PC-3 (cell line): ENCODE measurements at regions not wholly inside any gene's neighbourhood (a gene's known extent, or its start where the extent isn't known, plus 50 kb on each side); places are given as distances from the start of the nearest gene placed in this dataset.

Experiments used
- ATAC-seq: fragments of 200-7000 bp; cut with Tn5 transposase; 2 replicates; pipeline ENCODE4 v1.9.1; 2020; ENCODE audit warnings: mild to moderate bottlenecking, moderate library complexity
- BruUV-seq: library from RNA; stranded (reverse); fragments of 400-500 nt; replicated peaks from 2 replicates; lab custom pipeline; 2021; lab: Mats Ljungman, UMichigan
- CTCF ChIA-PET: fragments of 300-600 bp; sonication (Branson Sonifier 250); formaldehyde crosslinking; loops from one replicate; lab custom pipeline; 2022; ENCODE audit warnings: antibody characterized with exemption; lab: Charles Lee
- POLR2A ChIA-PET: fragments of 300-600 bp; sonication (Branson Sonifier 250); formaldehyde crosslinking; loops from one replicate; lab custom pipeline; 2022; ENCODE audit warnings: antibody characterized with exemption; ENCODE audit not compliant: unreplicated experiment; lab: Charles Lee
- DNase-seq: peaks from one replicate; pipeline ENCODE4 v3.0.0-alpha.2; 2015
- H2AFZ ChIP-seq: fragments of 300-600 bp; sonication (generic); 2 replicates; pipeline ENCODE4 v1.6.0; 2016; ENCODE audit warnings: antibody characterized with exemption, low read length
- H3F3A ChIP-seq: fragments of 300-600 bp; sonication (generic); one replicate; pipeline ENCODE4 v1.6.0; 2017; ENCODE audit warnings: antibody characterized with exemption, low read length, control low read depth, mild to moderate bottlenecking; ENCODE audit not compliant: unreplicated experiment
- H3K27ac ChIP-seq: fragments of 300-600 bp; sonication (generic); 2 replicates; pipeline ENCODE4 v1.5.1; 2016; ENCODE audit warnings: mild to moderate bottlenecking, low read length
- H3K27me3 ChIP-seq: fragments of 300-600 bp; sonication (generic); 2 replicates; pipeline ENCODE4 v1.6.1; 2016; ENCODE audit warnings: low read length, mixed read lengths
- H3K36me3 ChIP-seq: fragments of 300-600 bp; sonication (generic); 2 replicates; pipeline ENCODE4 v1.6.1; 2016; ENCODE audit warnings: low read depth, mixed run types, low read length, mixed read lengths
- H3K4me1 ChIP-seq: fragments of 300-600 bp; sonication (generic); 2 replicates; pipeline ENCODE4 v1.5.1; 2016; ENCODE audit warnings: low read length; ENCODE audit not compliant: insufficient read depth
- H3K4me2 ChIP-seq: fragments of 300-600 bp; sonication (generic); 2 replicates; pipeline ENCODE4 v1.6.0; 2016; ENCODE audit warnings: low read length
- H3K4me3 ChIP-seq: fragments of 300-600 bp; sonication (generic); 2 replicates; pipeline ENCODE4 v1.5.1; 2016; ENCODE audit warnings: mild to moderate bottlenecking, low read length, mixed read lengths
- H3K79me2 ChIP-seq: fragments of 300-600 bp; sonication (generic); 2 replicates; pipeline ENCODE4 v1.6.1; 2017; ENCODE audit warnings: low read length, mixed read lengths
- H3K9ac ChIP-seq: fragments of 300-600 bp; sonication (generic); 2 replicates; pipeline ENCODE4 v1.6.0; 2016; ENCODE audit warnings: mild to moderate bottlenecking, low read length
- H3K9me2 ChIP-seq: fragments of 300-600 bp; sonication (generic); replicated peaks from 2 replicates; pipeline ENCODE4 v1.6.1; 2016; ENCODE audit warnings: mixed run types, low read length, mixed read lengths
- H3K9me3 ChIP-seq: fragments of 300-600 bp; sonication (generic); 2 replicates; pipeline ENCODE4 v1.6.1; 2016; ENCODE audit warnings: low read length, mixed read lengths
- H4K20me1 ChIP-seq: fragments of 300-600 bp; sonication (generic); 2 replicates; pipeline ENCODE4 v1.6.1; 2016; ENCODE audit warnings: low read length, mixed read lengths
- EZH2 ChIP-seq: fragments of 300-600 bp; sonication (generic); IDR thresholded peaks from one replicate; pipeline ENCODE4 v1.6.1; 2017; ENCODE audit warnings: antibody characterized with exemption, mild to moderate bottlenecking, low read length; ENCODE audit not compliant: unreplicated experiment
- EZH2phosphoT487 ChIP-seq: fragments of 300-600 bp; sonication (generic); IDR thresholded peaks from 2 replicates; pipeline ENCODE4 v1.6.1; 2018; ENCODE audit warnings: mild to moderate bottlenecking, antibody characterized with exemption, low read length, borderline replicate concordance
- intact Hi-C: fragments of 100-400 bp; cut with micrococcal nuclease; formaldehyde crosslinking; loops from 2 replicates; pipeline ENCODE4 v1.9.0; 2023
- TF ChIP-seq, protein P1 (sequence below): fragments of 300-600 bp; sonication (generic); conservative IDR thresholded peaks from 2 replicates; pipeline ENCODE4 v1.5.1; 2017; ENCODE audit warnings: antibody characterized with exemption, low read depth, mild to moderate bottlenecking, low read length

DNA sequence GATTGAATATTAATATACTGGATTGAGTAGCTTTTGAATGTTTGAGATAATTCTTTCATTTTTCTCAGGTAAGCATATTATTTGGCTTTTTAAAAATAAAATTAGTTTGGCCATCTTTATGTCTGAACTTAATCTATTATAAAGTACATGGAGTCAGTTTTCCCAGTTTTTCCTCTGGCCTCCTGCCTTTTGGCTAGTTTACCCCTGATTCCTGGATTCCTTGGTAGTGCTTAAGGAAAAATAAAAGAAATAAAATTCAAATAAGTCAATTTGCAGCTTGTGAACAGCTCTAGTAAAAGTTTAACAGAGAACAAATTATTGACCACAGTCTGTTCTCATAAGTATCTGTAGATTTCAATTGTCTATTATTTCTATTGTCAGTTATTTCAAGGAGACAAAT, 89.4 kb downstream of the COL6A6 start:
- 0 out of 2 replicates have a peak, but pooled peaks cover 4% of the 10 kb centered on the region for H3K9me3 ChIP-seq
- H3K9ac ChIP-seq = no peak overlapping the region
- ATAC-seq = no peak
- H3K27ac ChIP-seq = no peak overlapping the region
- no peak overlapping the region for H3K4me2 ChIP-seq
- BruUV-seq = no TSS peak
- H3K27me3 ChIP-seq = no peaks in the 10 kb centered on the region
- H3K4me3 ChIP-seq = no peak overlapping the region
- TF ChIP-seq EZH2phosphoT487 (no peak), EZH2 (no peak)
- TF ChIP-seq, protein P1, sequence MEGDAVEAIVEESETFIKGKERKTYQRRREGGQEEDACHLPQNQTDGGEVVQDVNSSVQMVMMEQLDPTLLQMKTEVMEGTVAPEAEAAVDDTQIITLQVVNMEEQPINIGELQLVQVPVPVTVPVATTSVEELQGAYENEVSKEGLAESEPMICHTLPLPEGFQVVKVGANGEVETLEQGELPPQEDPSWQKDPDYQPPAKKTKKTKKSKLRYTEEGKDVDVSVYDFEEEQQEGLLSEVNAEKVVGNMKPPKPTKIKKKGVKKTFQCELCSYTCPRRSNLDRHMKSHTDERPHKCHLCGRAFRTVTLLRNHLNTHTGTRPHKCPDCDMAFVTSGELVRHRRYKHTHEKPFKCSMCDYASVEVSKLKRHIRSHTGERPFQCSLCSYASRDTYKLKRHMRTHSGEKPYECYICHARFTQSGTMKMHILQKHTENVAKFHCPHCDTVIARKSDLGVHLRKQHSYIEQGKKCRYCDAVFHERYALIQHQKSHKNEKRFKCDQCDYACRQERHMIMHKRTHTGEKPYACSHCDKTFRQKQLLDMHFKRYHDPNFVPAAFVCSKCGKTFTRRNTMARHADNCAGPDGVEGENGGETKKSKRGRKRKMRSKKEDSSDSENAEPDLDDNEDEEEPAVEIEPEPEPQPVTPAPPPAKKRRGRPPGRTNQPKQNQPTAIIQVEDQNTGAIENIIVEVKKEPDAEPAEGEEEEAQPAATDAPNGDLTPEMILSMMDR = no peak
- H3K36me3 ChIP-seq = no peaks in the 10 kb centered on the region
- intact Hi-C loops = no loop called here
- ChIA-PET POLR2A (no interaction called here), CTCF (no interaction called here)
- no peaks in the 10 kb centered on the region for H4K20me1 ChIP-seq
- DNase-seq = no peak
- no peaks in the 10 kb centered on the region for H3K9me2 ChIP-seq
- H3F3A ChIP-seq = no peaks in the 10 kb centered on the region
- no peaks in the 10 kb centered on the region for H3K79me2 ChIP-seq
- H2AFZ ChIP-seq = no peak overlapping the region
- 0 out of 2 replicates have a peak, but pooled peaks cover 3% of the 10 kb centered on the region for H3K4me1 ChIP-seq

DNA sequence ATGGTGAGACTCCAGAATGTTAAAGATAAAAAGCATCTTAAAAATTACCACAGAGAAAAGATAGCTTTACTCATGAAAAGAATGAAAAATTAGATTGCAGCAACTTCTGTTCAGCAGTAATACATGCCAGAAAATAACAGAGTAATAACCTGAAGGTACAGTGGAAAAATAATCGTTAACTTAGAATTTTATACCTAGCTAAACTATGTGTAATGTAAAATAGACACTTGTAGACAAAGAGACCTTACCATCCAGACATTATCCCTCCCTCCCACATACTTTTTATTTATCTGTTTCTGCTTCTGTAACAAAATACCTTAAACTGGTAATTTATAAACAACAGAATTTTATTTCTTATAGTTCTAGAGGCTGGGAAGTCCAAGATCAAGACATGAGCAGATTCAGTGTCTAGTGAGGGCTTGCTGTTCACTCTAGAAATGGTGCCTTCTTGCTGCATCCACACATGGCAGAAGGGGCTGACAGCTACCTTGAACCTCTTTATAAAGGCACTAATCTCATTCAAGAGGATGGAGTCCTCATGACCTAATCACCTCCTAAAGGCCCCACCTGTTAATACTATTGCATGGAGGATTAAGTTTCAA, 90.7 kb downstream of the COL6A6 start:
- Histone ChIP-seq H2AFZ (no peak overlapping the region), H3K27me3 (no peaks in the 10 kb centered on the region), H4K20me1 (no peaks in the 10 kb centered on the region), H3K9me3 (0 out of 2 replicates have a peak, but pooled peaks cover 4% of the 10 kb centered on the region), H3K36me3 (no peaks in the 10 kb centered on the region), H3K27ac (no peak overlapping the region), H3K79me2 (no peaks in the 10 kb centered on the region), H3K9ac (no peak overlapping the region), H3K9me2 (no peaks in the 10 kb centered on the region), H3K4me3 (no peak overlapping the region), H3F3A (no peaks in the 10 kb centered on the region), H3K4me2 (no peak overlapping the region), H3K4me1 (no peaks in the 10 kb centered on the region)
- TF ChIP-seq EZH2phosphoT487 (no peak), EZH2 (no peak)
- TF ChIP-seq, protein P1 = no peak
- POLR2A ChIA-PET = no interaction called here
- no peak for ATAC-seq
- BruUV-seq = no TSS peak
- intact Hi-C loops = no loop called here
- CTCF ChIA-PET = no interaction called here
- no peak for DNase-seq

DNA sequence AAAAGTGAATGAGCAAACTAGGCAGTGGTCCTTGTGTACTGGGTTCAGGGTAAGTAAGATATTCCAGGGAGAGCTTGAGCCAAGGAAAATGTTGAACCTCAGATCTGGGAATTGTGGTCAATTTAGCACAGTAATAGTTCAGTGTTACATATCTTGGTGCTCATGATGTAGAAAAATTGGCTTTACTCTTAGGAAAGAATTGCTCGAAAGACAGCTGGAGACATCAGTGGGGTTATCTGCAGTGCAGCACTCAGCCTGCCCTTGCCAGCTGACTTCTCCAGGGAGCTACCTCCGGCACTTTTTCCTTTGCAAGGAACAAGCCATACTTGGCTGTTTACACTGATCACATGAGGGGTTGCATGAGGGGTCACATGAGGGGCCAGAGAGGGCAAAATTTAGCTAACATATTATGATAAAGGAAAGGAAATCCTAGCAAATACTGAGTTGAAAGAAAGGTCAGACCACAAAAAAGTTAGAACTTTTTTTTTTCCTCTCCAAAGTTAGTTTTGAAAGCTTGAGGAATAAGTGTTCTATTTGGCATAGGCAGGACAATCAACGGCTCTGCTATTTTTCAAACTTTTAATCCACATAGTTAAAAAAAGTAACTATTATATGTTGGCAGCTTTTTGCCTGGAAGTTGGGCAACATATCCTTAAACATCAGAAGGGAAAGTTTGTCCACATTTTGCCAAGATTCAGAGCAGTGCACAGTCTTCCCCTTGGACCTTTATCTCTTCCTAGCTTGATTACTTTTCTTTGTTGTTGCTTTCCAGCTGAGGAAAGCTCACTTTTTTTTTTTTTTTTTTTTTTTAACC, 92.4 kb downstream of the COL6A6 start:
- H3K36me3 ChIP-seq = no peaks in the 10 kb centered on the region
- ATAC-seq = no peak
- DNase-seq = no peak
- no peaks in the 10 kb centered on the region for H4K20me1 ChIP-seq
- H3K9me3 ChIP-seq = 0 out of 2 replicates have a peak, but pooled peaks cover 4% of the 10 kb centered on the region
- no peaks in the 10 kb centered on the region for H3K9me2 ChIP-seq
- no peak overlapping the region for H2AFZ ChIP-seq
- no peak overlapping the region for H3K9ac ChIP-seq
- BruUV-seq = no TSS peak
- intact Hi-C loops = no loop called here
- ChIA-PET POLR2A (no interaction called here), CTCF (no interaction called here)
- H3K4me1 ChIP-seq = no peaks in the 10 kb centered on the region
- no peak overlapping the region for H3K27ac ChIP-seq
- no peaks in the 10 kb centered on the region for H3F3A ChIP-seq
- TF ChIP-seq, protein P1 = no peak
- TF ChIP-seq EZH2 (no peak), EZH2phosphoT487 (no peak)
- no peak overlapping the region for H3K4me3 ChIP-seq
- H3K27me3 ChIP-seq = no peaks in the 10 kb centered on the region
- no peak overlapping the region for H3K4me2 ChIP-seq
- H3K79me2 ChIP-seq = no peaks in the 10 kb centered on the region
